Medulla oblongata (tissue), 1 donor: ENCODE measurements at regions not wholly inside any gene's neighbourhood (a gene's known extent, or its start where the extent isn't known, plus 50 kb on each side); places are given as distances from the start of the nearest gene placed in this dataset.

Experiments used
- DNase-seq: peaks from one replicate; pipeline ENCODE4 v3.0.0-alpha.2; 2015; ENCODE audit errors: extremely low spot score

DNA sequence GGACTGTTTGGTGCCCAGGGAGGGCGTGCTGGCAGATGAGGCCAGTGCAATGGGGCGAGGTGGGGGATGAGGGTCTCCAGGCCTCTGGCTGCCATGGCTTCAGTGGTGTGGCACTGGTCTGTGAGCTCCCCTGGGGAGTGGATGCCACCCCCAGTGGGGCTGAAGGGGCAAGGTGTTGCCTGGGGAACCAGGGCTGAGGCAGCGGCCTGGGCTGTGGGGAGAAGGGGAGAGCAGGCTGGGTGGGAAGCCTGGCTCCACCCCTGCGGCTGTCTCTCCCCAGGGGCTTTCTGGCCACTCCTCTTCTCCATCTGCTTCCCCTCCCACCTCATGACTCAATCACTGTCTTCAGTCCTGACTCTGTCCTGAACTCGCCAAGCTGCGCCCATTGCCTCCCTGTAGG, 88.4 kb upstream of the TLE3 start:
- DNase-seq: no peak

DNA sequence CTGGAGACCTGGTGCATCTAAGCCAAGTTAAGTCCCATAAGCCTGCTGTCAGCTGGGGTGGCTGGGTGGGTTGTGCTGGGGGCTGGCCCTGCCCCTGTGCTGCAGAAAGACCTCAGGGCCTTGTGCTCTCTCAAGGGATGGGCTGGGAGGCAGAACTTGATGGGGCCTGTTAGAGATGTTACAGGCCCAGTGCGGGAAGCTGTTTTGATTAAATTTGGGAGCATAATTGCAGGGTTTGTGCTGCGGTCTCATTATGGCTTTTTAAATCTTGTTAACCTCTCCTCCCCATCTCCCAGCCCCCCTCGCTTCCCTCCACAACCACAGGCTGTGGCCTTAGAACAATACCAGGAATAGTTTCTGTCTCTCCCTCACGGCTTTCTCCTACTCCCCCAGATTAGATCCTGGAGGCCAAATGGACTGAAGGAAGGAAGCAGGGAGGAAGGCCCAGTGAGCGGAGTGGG, 87.6 kb upstream of the TLE3 start:
- DNase-seq: no peak

DNA sequence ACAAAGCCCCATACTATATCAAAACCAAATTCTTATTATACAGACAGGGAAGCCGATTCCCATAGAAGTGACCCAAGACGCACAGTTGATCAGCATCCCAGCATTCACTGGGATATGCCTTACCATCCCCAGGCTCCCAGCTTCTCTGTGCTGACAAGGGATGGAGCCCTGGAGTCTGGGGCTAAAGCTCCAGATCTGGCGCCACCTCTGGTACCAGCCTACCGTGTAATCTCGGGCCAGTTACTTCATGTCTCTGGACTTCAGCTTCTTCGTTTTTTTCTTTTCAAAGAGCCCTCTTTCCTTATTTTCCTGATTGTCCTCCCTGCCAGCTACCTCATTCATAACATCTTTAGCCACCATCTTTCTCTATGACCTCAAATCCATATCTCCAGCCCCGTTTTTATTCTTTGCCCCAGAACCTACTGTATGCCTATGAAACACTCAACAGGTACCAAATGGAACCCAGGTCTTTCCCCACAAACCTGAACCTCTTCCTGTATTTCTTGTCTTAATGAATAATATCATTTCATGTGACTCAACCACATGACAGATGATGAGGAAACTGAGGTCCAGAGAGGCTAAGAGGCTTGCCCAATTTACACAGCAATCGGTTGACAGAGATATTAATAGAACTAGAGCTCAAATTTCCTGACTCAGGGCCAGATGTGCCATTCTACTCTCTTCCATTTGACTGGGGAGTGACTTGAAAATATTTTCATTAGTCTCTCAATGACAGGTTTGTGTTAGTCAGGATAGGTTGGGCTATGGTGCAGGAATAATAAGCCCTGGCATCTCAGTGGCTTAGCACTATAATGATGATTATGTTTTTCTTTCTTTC, 85.4 kb upstream of the TLE3 start:
- no peak for DNase-seq

DNA sequence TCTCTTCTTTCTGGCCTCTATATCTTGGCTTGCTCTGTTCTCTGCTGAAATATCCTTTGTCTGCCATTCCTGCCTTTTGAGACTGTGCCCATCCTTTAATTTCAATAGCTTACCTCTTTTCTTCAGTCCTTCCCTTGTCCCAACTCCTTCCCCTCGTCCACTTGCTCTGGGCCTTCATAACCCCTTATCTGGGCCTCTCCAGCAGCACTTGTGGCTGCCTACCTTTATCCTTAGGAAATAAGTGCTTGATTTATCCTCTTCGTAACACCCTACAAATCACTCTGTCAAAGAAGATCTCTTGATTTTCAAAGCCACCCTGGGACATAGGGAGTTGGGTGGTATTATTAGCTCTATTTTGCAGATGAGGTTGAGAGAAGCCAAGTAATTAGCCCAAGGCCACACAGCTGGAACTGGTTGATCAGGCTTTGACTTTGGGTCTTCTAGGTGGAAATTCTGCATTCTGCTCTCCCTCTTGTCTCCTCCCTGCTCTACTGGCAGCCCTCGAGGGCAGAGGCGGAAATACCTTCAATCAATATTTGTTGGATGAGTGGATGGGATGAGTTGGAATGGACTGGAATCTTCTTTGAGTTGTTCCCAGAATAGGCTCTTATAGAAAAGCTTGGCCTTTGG, 84.0 kb upstream of the TLE3 start:
- no peak for DNase-seq

DNA sequence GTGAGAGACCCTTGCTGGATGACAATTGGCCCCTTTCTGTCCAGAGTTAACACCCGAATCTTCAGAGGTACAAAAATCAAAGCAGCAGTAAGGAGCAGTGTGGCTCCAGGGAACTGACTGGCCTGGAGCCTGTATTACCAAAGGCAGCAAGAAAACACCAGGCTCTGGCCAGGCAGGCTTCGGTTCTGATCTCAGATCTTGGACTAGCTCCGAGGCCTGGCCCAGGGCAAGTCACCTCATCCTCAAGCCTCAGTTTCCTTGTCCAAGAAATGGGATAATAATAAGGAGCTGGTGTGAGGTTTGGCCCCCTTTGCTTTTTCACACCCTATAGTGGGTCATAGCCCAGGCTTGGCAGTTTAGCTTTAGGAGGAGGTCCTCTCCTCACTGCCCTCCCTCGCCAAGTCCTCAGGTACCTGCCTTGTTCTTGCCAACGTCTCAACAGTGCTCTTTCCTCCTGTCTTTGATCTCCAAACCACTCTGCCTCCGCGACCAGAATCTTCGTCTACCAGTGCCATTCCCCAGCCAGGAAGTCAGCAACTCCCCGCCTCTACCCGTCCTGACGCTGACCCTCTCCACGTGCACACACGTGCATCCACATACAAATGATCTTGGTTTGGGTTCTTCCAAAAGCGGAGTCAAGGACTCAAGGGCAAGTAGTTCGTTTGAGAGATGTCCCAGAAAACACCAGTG, 82.6 kb upstream of the TLE3 start:
- no peak for DNase-seq

DNA sequence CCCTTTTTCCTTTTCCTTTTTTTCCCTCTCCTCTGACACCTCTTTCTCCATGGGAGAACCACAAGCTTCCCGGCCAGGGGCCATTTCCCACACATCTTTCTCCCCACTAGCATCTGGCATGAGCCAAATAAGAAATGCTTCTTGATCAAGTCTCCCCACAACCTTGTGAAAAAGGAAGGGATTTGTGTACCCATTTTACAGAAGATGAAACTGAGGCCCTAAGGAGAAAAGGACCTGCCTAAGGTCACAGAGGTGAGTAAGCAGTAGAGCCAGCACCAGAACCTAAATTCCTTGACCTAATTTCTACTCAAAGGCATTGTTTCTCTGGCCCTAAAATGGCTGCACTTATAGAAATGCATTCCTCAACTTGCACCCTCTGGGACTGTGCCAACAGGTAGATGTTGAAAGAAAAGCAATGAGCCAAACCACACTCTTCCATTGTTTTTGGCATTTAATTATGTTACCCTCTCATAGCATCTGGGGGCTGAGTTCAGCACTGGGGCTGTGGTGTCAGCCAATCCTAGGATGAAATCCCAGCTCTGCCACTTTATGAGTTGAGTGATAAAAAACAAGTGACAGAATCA, 81.7 kb upstream of the TLE3 start:
- no peak for DNase-seq

DNA sequence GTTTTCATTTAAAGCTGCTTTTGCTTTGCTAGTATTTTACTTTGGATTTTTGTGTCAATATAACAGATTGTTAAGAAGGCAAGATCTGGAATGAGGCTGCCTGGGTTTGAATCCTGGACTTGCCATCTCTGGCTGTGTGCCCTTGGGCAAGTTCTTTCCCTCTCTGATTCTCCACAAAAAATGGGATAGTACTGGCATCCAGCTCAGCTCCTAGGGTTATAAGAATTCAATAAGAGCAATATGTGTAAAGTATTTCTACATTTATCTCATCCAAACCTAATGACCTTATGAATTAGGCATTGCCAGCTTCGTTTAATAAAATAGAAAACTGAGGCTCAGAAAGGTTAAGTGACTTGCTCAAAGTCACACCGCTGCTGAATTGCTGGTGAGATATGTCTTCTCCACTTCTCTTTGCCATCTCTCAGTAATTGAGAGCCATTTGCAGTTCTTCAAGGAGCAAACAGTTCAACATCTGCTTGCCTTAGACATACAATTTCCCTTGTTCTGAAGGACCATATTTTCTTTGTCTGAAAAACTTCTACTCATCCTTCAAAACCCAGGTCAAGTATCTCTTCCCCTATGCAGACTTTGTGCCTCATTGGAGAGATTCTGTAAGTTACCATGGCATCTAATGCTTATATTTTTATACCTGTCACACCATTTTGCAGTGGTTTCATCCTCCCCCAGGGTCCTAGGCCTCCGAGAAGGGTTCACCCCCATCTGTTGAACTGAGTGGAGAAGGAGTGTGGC, 80.8 kb upstream of the TLE3 start:
- DNase-seq: no peak

DNA sequence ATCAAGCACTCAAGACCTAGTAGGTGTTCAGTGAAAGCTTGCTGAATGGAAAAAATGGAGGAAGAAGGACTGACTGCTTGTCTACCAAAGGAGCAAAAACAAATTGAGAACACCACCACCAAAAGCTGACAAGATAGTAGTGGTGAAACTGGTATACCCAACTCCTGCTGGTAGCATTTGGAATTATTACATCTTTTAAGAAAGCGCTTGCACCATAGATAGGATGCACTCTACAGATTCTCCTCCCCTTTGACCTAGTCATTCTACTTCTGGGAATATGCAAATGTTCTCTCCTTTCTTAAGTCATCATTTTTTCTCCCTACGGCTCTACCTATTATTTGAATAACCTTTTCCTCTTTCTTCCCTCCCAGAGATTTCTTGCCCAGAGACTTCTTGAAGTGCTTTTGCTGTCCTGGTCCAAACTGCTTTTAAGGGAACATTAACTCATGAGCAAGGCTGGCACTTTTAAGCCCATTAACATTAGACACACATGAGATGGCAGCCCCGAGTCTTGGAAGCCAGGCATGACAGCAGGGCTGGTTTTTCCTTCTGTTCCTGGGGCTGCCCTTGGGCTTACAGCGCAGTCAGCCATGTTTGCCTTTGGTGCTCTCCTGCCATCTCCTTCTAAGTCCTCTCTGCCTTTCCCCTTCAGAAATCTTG, 75.0 kb upstream of the TLE3 start:
- DNase-seq: no peak

DNA sequence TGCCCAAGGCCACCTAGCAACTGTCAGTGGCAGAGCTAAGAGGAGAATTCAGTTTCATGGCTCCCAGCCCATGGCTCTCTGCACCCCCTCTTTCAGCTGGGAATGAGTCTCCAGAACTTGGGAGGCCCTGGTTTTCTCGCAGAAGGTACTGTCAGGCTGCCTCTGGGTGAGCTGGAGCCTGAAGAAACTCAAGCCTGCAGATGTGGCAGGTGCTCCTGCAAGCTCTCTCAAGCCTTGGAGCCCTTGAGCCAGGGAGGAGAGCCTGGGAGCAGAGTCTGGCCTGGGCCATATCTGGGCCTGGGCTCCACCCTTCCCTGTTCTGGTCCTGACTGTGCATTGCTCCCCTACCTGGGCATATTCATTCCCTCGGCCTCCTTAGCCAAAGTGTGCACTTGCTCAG, 74.4 kb upstream of the TLE3 start:
- DNase-seq: no peak

DNA sequence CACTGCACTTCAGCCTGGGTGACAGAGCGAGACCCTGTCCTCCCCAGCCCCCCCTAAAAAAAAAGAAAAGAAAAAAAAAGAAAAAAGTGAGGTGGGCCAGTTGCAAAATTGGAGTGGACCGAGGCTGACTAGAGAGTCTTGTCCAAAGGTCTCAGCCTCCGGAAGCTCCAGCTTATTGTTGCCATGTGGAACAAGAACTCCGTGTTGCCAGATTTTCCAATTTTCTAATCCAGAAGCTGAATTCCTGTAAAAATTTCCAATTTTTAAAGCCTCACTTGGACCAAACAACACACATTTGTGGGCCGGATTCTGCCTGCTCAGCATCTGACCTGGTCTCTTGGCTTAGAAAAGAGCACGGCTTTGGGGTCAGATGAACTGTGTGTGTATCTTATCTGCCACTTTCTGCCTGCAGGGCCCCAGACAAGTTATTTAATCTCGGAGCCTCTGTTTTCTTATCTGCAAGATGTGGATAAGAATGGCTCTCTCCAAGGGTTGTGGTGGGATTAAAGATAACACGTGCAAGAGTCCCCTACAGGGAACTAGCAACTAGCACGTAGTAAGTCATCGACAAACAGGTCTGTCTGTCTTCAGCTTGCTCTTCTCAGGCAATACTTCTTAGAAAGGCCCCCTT, 73.7 kb upstream of the TLE3 start:
- no peak for DNase-seq

DNA sequence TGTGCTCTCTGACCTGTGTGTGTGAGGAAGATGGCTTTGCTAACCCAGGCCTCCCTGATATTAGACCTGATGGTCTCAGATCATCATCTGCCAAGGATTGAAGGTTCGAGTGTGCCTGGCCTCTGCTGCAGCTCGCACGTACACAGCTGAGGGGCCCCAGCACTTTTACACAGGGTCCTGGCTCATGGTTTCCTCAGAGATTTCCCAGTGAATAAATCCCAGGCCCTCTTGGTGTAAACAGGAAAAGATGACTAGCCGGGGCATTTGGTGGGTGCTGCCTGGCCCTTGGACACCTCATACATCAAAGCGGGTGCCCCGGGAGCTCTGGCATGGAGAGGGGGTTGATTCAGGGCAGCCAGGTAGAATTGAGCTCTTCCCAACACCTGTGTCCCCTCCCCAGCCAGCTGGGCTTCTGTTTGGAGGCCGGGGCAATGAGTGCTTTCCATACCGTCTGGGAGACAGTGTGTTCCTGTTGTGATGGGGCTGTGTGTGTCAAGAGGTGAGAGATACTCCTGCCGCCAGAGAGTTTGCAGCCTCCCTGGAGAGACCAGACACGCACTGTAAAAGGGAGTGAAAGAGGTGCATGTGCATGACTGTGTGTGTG, 72.5 kb upstream of the TLE3 start:
- DNase-seq: no peak

DNA sequence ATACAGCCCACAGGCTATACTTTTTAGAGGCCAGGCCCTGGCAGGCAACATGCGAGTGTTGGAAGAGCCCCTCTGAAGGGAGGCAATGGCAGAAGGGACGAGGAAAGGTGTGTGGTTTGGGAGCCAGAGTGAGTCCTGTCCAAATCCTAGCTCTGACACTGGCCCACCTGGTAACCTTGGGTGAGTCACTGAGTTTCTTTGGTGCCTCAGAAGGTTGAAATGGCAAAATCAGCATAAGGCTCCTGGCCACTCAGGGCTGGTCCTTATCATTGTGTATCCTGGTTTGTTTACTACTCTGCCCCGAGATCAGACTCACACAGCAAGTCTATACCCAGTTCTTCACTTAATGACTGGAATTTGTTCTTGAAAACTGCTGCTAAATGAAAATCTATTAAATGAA, 71.4 kb upstream of the TLE3 start:
- DNase-seq: no peak

DNA sequence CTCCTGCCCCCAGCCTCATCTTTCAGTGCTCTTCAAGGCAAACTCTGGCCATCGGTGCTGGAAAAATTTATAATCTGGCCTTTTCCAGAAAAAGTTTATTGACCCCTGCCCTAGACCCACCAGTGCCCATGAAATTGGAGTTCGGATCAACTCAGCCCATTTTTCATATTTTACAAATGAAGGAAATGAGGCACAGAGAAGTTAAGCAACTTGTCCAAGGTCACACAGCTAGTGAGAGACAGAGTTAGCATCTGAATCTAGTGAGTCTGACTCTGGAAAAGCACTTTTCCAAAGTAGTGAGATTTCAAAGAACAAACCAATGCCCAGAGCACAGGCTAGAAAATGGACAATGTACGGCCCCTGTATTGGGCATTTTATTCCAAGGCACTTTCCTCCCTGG, 69.4 kb upstream of the TLE3 start:
- no peak for DNase-seq

DNA sequence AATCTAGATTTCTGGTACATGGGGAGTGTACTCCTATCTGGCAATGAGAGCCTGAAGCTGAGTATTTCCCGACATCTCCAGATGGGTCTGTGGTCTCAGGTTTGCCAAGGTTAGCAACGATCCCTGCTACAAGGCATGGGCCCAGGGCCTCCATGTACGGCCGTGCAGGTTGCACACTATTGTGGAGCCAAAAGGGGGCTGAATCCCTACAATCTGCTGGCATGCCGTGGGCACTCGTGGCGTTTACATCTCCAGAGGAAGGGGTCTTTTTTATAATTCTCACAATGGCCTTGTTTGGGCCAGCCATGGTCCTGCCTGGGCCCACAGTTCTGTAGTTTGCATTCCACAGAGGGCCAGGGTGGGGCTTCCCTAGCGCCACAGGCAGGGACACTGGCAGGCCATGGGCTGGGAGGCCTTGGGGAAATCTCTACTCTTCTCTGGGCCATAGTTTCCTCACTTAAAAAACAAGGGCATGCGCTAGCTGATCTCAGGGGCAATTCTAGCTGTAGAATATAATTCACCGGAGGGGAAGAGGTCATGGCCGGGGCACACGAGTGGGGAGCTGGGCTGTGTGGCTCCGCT, 68.9 kb upstream of the TLE3 start:
- no peak for DNase-seq

DNA sequence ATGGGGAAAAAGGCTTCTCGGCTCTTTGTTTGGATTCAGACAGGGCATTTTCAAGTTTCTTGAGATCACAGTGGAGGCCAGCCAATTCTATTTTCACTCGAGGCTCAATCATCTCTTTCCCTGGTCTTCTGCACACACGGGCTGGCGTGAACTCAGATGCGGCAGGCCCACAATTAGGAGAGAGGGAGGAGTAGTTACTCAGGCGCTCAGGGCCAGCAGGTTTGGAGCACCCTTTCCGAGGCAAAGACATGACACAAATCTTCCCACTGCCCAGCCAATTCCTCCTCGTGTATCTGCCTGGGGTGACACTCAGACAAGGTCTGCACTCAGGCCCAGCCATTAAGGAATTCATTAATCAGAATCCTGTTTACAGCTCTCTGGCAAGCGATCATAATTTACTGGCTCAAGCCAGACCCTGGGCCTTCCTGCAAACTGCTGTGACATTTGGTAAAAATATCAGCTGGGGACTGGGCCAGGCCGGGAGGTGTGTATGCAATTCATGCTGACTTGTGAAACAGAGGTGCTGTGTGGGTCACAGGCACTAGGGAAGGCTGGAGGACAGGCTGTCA, 68.1 kb upstream of the TLE3 start:
- DNase-seq: no peak

DNA sequence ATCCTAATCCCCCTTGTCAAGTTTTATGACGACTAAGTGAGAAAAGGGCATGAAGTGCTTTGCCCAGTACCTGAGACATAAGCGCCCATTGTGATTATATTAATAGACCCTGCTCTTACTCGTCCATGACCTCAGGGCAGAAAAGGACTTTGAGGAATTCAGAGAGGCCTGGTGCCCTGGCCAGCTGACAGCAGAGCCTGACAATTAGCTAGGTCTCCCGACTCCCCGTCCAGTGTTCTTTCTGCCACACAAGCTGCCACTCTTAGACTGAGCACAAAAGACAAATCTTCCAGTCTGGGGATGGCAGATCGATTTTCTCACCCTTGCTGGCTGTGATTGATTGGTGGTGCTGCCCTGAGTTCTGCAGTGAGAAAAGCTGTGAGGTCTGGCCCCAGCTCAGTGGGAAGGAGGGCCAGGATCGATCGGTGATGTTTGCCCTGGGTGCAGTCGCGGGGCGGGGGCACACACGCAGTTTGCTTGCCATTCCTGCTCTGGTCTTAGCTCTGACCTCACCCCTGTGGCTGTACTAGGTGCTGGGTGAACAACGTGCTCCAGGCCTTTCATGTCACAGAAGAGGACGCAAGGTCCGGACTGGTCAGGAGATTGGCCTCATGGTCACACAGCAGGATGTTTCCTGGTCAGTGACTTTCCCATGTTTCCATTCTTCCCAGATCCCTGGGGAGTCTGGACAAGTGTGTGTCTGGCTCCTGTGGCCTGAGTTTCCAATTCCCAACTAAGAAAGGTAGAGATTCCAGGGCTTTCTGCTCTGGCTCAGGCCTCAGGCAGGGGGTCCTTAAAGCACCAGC, 67.4 kb upstream of the TLE3 start:
- no peak for DNase-seq

DNA sequence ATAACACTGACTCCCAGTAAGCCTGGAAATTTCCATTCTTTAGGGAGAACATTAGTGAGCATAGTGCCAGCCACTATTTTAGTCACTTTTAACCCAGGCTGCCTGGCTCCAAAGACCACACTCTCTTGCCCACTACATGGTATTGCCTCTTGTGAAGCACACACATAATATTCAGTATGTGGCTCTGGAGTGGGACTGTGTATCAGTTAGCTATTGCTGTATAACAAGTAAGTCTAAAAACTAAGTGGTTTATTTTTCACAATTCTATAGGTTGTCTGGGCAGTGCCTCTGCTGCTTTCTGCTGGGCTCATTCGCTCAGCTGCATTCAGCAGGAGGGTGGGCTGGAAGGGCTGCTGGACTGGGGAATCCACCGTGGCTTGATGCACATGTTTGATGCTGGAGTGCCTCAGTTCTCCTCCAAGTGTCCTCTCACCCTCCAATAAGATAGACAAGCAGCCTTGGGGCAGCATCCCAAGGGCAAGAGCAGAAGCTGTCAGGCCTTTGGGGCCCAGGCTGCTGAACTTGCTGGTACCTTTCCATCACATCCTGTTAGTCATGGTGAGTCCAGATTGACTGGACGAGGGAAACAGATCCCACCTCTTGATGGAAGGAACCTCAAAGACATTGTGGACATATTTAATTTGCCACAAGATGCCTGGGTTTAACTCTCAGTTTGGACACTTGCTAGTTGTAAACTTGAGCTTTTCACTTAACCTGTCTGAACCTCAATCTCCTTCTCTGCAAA, 66.6 kb upstream of the TLE3 start:
- DNase-seq: no peak
